Astrocyte of the hippocampus (primary cell): ENCODE measurements at regions not wholly inside any gene's neighbourhood (a gene's known extent, or its start where the extent isn't known, plus 50 kb on each side); places are given as distances from the start of the nearest gene placed in this dataset.
"Not testable (repeated sequence)": the region's sequence is repeated elsewhere in the genome, so short reads cannot be mapped to it uniquely, and the experiment has no call there.

Experiments used
- DNase-seq: peaks from one replicate; pipeline ENCODE4 v3.0.0; 2011; ENCODE audit warnings: low read depth, low spot score

- no peak for DNase-seq
Observed at GRCh38 chr7:13777242-13777641, 212.2 kb downstream of the ETV1 start.

GRCh38 chr7:13778967-13779366 is 210.5 kb downstream of the ETV1 start:
- peak; percentile 64 for DNase-seq

- no peak for DNase-seq
Observed at GRCh38 chr7:13790611-13791010, 198.9 kb downstream of the ETV1 start.

GRCh38 chr7:13792208-13792607 is 197.3 kb downstream of the ETV1 start:
- DNase-seq: no peak

- DNase-seq: no peak
Observed at GRCh38 chr7:13793926-13794325, 195.5 kb downstream of the ETV1 start.

GRCh38 chr7:13794581-13794980 is 194.9 kb downstream of the ETV1 start:
- DNase-seq: peak; percentile 42

- DNase-seq: no peak
Observed at GRCh38 chr7:13797545-13797944, 191.9 kb downstream of the ETV1 start.

GRCh38 chr7:13800694-13801448 is 188.6 kb downstream of the ETV1 start:
- DNase-seq: peak; percentile 82

- DNase-seq: no peak
Observed at GRCh38 chr7:13801669-13802068, 187.8 kb downstream of the ETV1 start.

- no peak for DNase-seq
Observed at GRCh38 chr7:13802651-13803050, 186.8 kb downstream of the ETV1 start.

- DNase-seq: no peak
Observed at GRCh38 chr7:13803134-13803533, 186.3 kb downstream of the ETV1 start.

GRCh38 chr7:13806089-13806867 is 183.2 kb downstream of the ETV1 start:
- not testable (repeated sequence) for DNase-seq

GRCh38 chr7:13817230-13817629 is 172.2 kb downstream of the ETV1 start:
- not testable (repeated sequence) for DNase-seq

- peak; percentile 17 for DNase-seq
Observed at GRCh38 chr7:13821152-13821787, 168.2 kb downstream of the ETV1 start.

- DNase-seq: no peak
Observed at GRCh38 chr7:13822678-13823077, 166.8 kb downstream of the ETV1 start.

GRCh38 chr7:13826752-13827151 is 162.7 kb downstream of the ETV1 start:
- no peak for DNase-seq

GRCh38 chr7:13827716-13828115 is 161.8 kb downstream of the ETV1 start:
- no peak for DNase-seq

- no peak for DNase-seq
Observed at GRCh38 chr7:13829231-13829630, 160.2 kb downstream of the ETV1 start.

GRCh38 chr7:13829914-13830900 is 159.3 kb downstream of the ETV1 start:
- DNase-seq: no peak

GRCh38 chr7:13832346-13832745 is 157.1 kb downstream of the ETV1 start:
- no peak for DNase-seq

- peak; percentile 56 for DNase-seq
Observed at GRCh38 chr7:13834328-13834761, 155.1 kb downstream of the ETV1 start.
